HEK293 (cell line): ENCODE measurements at regions not wholly inside any gene's neighbourhood (a gene's known extent, or its start where the extent isn't known, plus 50 kb on each side); places are given as distances from the start of the nearest gene placed in this dataset.

Experiments used
- CTCF ChIA-PET: fragments of 350-600 bp; formaldehyde crosslinking; extraction: SDS; loops from one replicate; lab custom pipeline; 2021; ENCODE audit warnings: antibody characterized with exemption; lab: Yijun Ruan, JAX
- POLR2A ChIA-PET: fragments of 300-600 bp; formaldehyde crosslinking; extraction: SDS; loops from one replicate; lab custom pipeline; 2020; ENCODE audit warnings: antibody characterized with exemption, inconsistent platforms; lab: Yijun Ruan, JAX
- H3K27ac ChIP-seq: fragments of 200-500 bp; sonication (Bioruptor generic); 2 replicates; pipeline ENCODE4 v1.5.1; 2014; ENCODE audit warnings: low read depth, low read length, control low read depth, inconsistent platforms; ENCODE audit errors: extremely low read depth
- H3K36me3 ChIP-seq, 2 experiments: fragments of 200-500 bp in 1 of 2; sonication (Bioruptor generic) in 1 of 2; 1 replicate in 1 of 2; 2 replicates in 1 of 2; pipeline ENCODE4 v1.5.1; 2014 to 2017; ENCODE audit warnings: inconsistent platforms in 2 of 2, low read length in 2 of 2; ENCODE audit not compliant: control insufficient read depth in 2 of 2, insufficient read depth in 1 of 2
- H3K4me1 ChIP-seq: fragments of 200-500 bp; sonication (Bioruptor generic); 2 replicates; pipeline ENCODE4 v1.5.1; 2014; ENCODE audit warnings: mild to moderate bottlenecking, low read length, inconsistent platforms; ENCODE audit not compliant: control insufficient read depth, insufficient read depth
- H3K4me3 ChIP-seq: 2 replicates; pipeline ENCODE4 v1.5.1; 2011; ENCODE audit warnings: low read depth, mild to moderate bottlenecking, control low read depth, low read length, moderate library complexity
- H3K9me3 ChIP-seq: fragments of 200-500 bp; sonication (Bioruptor generic); 2 replicates; pipeline ENCODE4 v1.5.1; 2014; ENCODE audit warnings: low read depth, low read length, inconsistent platforms; ENCODE audit not compliant: control insufficient read depth, insufficient read depth
- BCL11A ChIP-seq: fragments of 450-650 bp; formaldehyde crosslinking; IDR thresholded peaks from 2 replicates; pipeline ENCODE4 v1.5.1; 2016; ENCODE audit warnings: low read depth, missing biosample characterization, missing genetic modification characterization
- FEZF1 ChIP-seq: fragments of 450-650 bp; formaldehyde crosslinking; IDR thresholded peaks from 2 replicates; pipeline ENCODE4 v1.5.1; 2016; ENCODE audit warnings: missing biosample characterization, missing genetic modification characterization
- IKZF3 ChIP-seq: fragments of 450-650 bp; IDR thresholded peaks from 2 replicates; pipeline ENCODE4 v1.5.0; 2018; ENCODE audit warnings: missing biosample characterization, mild to moderate bottlenecking, missing genetic modification characterization, moderate library complexity
- INSM2 ChIP-seq: fragments of 450-650 bp; formaldehyde crosslinking; IDR thresholded peaks from 2 replicates; pipeline ENCODE4 v1.5.1; 2016; ENCODE audit warnings: missing biosample characterization, missing genetic modification characterization
- KLF9 ChIP-seq: fragments of 450-650 bp; formaldehyde crosslinking; IDR thresholded peaks from 2 replicates; pipeline ENCODE4 v1.5.1; 2016; ENCODE audit warnings: missing biosample characterization, missing genetic modification characterization, low read depth
- ZNF121 ChIP-seq: fragments of 450-650 bp; formaldehyde crosslinking; IDR thresholded peaks from 2 replicates; pipeline ENCODE4 v1.5.1; 2016; ENCODE audit warnings: missing biosample characterization, missing genetic modification characterization
- ZNF133 ChIP-seq: fragments of 450-650 bp; formaldehyde crosslinking; IDR thresholded peaks from 2 replicates; pipeline ENCODE4 v1.5.1; 2016; ENCODE audit warnings: missing biosample characterization, missing genetic modification characterization
- ZNF140 ChIP-seq: fragments of 450-650 bp; formaldehyde crosslinking; IDR thresholded peaks from 2 replicates; pipeline ENCODE4 v1.5.1; 2016; ENCODE audit warnings: missing biosample characterization, missing genetic modification characterization
- ZNF148 ChIP-seq: fragments of 450-650 bp; formaldehyde crosslinking; IDR thresholded peaks from 2 replicates; pipeline ENCODE4 v1.5.0; 2017; ENCODE audit warnings: missing biosample characterization, missing genetic modification characterization, borderline replicate concordance
- ZNF221 ChIP-seq: fragments of 450-650 bp; formaldehyde crosslinking; IDR thresholded peaks from 2 replicates; pipeline ENCODE4 v1.5.1; 2017; ENCODE audit warnings: missing biosample characterization, missing genetic modification characterization, borderline replicate concordance
- ZNF248 ChIP-seq: fragments of 450-650 bp; formaldehyde crosslinking; IDR thresholded peaks from 2 replicates; pipeline ENCODE4 v1.5.1; 2017; ENCODE audit warnings: missing biosample characterization, missing genetic modification characterization
- ZNF623 ChIP-seq: fragments of 450-650 bp; formaldehyde crosslinking; IDR thresholded peaks from 2 replicates; pipeline ENCODE4 v1.5.1; 2016; ENCODE audit warnings: missing biosample characterization, missing genetic modification characterization
- ZNF639 ChIP-seq: fragments of 450-650 bp; formaldehyde crosslinking; IDR thresholded peaks from 2 replicates; pipeline ENCODE4 v1.5.1; 2016; ENCODE audit warnings: missing biosample characterization, missing genetic modification characterization
- ZNF670 ChIP-seq: fragments of 450-650 bp; formaldehyde crosslinking; IDR thresholded peaks from 2 replicates; pipeline ENCODE4 v1.5.1; 2016; ENCODE audit warnings: missing biosample characterization, missing genetic modification characterization, low read depth
- ZNF837 ChIP-seq: fragments of 450-650 bp; formaldehyde crosslinking; IDR thresholded peaks from 2 replicates; pipeline ENCODE4 v1.5.1; 2016; ENCODE audit warnings: missing biosample characterization, missing genetic modification characterization
- ZSCAN30 ChIP-seq: fragments of 450-650 bp; IDR thresholded peaks from 2 replicates; pipeline ENCODE4 v1.5.1; 2018; ENCODE audit warnings: missing biosample characterization, mild to moderate bottlenecking, missing genetic modification characterization, moderate library complexity
- TF ChIP-seq, protein P1 (sequence below): fragments of 450-650 bp; formaldehyde crosslinking; IDR thresholded peaks from 2 replicates; pipeline ENCODE4 v1.5.1; 2016; ENCODE audit warnings: missing biosample characterization, missing genetic modification characterization
- TF ChIP-seq, protein P2 (sequence below): fragments of 450-650 bp; formaldehyde crosslinking; IDR thresholded peaks from 2 replicates; pipeline ENCODE4 v1.5.1; 2016; ENCODE audit warnings: missing biosample characterization, missing genetic modification characterization
- TF ChIP-seq, protein P3 (sequence below): fragments of 450-650 bp; formaldehyde crosslinking; IDR thresholded peaks from 2 replicates; pipeline ENCODE4 v1.5.1; 2016; ENCODE audit warnings: missing biosample characterization, missing genetic modification characterization

DNA sequence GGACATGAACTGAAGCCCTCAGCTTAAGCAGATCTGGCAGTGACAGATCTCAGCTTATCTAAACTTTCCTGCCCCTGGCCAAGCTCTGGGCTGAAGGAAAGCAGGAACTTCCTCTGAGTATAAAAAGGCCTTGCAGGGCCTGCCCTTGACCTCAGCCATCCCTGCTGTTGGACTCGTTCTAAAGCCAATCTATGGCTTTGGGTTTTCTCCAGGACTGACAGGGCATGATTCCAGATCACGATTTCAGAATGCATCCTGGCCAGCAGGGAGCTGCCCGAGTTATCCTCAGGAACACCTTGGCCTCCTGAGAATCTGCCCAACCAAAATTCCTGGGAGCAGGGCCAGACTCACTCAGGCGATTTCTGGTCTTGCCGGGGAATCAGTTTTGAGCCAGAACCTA, 502.7 kb downstream of the TLE4 start (continued):
- TF ChIP-seq ZNF623 (tag by site-specific recombination) = no peak
- no peak for TF ChIP-seq ZNF639 (tag by site-specific recombination)

DNA sequence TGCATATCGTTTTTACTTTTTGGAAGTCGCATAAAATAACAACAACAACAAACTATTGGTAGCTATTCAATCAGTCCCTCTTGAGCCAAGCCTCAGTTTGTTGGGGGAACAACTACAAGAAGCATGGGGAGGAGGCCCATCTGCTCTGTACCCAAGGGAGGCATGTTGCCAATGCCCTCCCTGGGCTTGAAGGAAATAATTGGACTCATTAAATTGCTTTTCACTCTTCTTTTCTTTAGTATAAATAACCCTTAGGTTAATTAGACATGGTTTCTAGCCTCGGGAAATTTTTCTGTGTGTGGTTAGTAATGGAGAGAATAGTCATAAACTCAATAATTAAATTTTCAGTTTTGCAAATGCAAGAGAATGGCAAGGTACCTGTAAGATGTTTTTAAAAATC, 500.7 kb downstream of the TLE4 start:
- H3K36me3 ChIP-seq = no peaks in the 10 kb centered on the region
- H3K27ac ChIP-seq = no peak overlapping the region
- H3K4me1 ChIP-seq = no peaks in the 10 kb centered on the region; the same call in 1 of the 2 replicates
- CTCF ChIA-PET = interaction anchor here (1.1 kb wide), 1 partner anchor 10 kb away, joined by 3 read pairs; no protein-coding TSS in a partner anchor
- TF ChIP-seq, protein P1, sequence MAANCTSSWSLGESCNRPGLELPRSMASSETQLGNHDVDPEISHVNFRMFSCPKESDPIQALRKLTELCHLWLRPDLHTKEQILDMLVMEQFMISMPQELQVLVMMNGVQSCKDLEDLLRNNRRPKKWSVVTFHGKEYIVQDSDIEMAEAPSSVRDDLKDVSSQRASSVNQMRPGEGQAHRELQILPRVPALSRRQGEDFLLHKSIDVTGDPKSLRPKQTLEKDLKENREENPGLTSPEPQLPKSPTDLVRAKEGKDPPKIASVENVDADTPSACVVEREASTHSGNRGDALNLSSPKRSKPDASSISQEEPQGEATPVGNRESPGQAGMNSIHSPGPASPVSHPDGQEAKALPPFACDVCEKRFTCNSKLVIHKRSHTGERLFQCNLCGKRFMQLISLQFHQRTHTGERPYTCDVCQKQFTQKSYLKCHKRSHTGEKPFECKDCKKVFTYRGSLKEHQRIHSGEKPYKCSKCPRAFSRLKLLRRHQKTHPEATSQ (tag by site-specific recombination) = no peak
- TF ChIP-seq ZNF133 (tag by site-specific recombination) (no peak), ZNF670 (tag by site-specific recombination) (no peak), ZNF221 (no peak), ZNF248 (no peak), IKZF3 (tag by site-specific recombination) (no peak)
- TF ChIP-seq, protein P2, sequence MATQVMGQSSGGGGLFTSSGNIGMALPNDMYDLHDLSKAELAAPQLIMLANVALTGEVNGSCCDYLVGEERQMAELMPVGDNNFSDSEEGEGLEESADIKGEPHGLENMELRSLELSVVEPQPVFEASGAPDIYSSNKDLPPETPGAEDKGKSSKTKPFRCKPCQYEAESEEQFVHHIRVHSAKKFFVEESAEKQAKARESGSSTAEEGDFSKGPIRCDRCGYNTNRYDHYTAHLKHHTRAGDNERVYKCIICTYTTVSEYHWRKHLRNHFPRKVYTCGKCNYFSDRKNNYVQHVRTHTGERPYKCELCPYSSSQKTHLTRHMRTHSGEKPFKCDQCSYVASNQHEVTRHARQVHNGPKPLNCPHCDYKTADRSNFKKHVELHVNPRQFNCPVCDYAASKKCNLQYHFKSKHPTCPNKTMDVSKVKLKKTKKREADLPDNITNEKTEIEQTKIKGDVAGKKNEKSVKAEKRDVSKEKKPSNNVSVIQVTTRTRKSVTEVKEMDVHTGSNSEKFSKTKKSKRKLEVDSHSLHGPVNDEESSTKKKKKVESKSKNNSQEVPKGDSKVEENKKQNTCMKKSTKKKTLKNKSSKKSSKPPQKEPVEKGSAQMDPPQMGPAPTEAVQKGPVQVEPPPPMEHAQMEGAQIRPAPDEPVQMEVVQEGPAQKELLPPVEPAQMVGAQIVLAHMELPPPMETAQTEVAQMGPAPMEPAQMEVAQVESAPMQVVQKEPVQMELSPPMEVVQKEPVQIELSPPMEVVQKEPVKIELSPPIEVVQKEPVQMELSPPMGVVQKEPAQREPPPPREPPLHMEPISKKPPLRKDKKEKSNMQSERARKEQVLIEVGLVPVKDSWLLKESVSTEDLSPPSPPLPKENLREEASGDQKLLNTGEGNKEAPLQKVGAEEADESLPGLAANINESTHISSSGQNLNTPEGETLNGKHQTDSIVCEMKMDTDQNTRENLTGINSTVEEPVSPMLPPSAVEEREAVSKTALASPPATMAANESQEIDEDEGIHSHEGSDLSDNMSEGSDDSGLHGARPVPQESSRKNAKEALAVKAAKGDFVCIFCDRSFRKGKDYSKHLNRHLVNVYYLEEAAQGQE (tag by site-specific recombination) = no peak
- no peaks in the 10 kb centered on the region for H3K9me3 ChIP-seq
- POLR2A ChIA-PET = no interaction called here
- no peak overlapping the region for H3K4me3 ChIP-seq

- H3K36me3 ChIP-seq = no peaks in the 10 kb centered on the region
- no peak overlapping the region for H3K27ac ChIP-seq
- no peak overlapping the region for H3K4me3 ChIP-seq
- ChIA-PET POLR2A (no interaction called here), CTCF (no interaction called here)
- H3K9me3 ChIP-seq = no peaks in the 10 kb centered on the region
- peaks cover 6% of the 10 kb centered on the region for H3K4me1 ChIP-seq
- TF ChIP-seq, protein P3, sequence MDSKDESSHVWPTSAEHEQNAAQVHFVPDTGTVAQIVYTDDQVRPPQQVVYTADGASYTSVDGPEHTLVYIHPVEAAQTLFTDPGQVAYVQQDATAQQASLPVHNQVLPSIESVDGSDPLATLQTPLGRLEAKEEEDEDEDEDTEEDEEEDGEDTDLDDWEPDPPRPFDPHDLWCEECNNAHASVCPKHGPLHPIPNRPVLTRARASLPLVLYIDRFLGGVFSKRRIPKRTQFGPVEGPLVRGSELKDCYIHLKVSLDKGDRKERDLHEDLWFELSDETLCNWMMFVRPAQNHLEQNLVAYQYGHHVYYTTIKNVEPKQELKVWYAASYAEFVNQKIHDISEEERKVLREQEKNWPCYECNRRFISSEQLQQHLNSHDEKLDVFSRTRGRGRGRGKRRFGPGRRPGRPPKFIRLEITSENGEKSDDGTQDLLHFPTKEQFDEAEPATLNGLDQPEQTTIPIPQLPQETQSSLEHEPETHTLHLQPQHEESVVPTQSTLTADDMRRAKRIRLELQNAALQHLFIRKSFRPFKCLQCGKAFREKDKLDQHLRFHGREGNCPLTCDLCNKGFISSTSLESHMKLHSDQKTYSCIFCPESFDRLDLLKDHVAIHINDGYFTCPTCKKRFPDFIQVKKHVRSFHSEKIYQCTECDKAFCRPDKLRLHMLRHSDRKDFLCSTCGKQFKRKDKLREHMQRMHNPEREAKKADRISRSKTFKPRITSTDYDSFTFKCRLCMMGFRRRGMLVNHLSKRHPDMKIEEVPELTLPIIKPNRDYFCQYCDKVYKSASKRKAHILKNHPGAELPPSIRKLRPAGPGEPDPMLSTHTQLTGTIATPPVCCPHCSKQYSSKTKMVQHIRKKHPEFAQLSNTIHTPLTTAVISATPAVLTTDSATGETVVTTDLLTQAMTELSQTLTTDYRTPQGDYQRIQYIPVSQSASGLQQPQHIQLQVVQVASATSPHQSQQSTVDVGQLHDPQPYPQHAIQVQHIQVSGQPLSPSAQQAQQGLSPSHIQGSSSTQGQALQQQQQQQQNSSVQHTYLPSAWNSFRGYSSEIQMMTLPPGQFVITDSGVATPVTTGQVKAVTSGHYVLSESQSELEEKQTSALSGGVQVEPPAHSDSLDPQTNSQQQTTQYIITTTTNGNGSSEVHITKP (tag by site-specific recombination) = no peak
- TF ChIP-seq KLF9 (tag by site-specific recombination) (no peak), BCL11A (tag by site-specific recombination) (no peak), INSM2 (tag by site-specific recombination) (no peak), ZNF140 (no peak), ZSCAN30 (tag by site-specific recombination) (no peak), ZNF837 (tag by site-specific recombination) (no peak), FEZF1 (tag by site-specific recombination) (no peak), ZNF121 (tag by site-specific recombination) (no peak), ZNF148 (tag by site-specific recombination) (no peak)
These were observed 498.4 kb downstream of the TLE4 start for GRCh38 chr9:80070071-80070742.
